HG03097 (cell line): ENCODE measurements at regions not wholly inside any gene's neighbourhood (a gene's known extent, or its start where the extent isn't known, plus 50 kb on each side); places are given as distances from the start of the nearest gene placed in this dataset.

Source experiments
- ATAC-seq: cut with Tn5 transposase; IDR thresholded peaks from one replicate; pipeline ENCODE4 v1.9.1; 2021; ENCODE audit not compliant: unreplicated experiment, low FRiP score

GRCh38 chr22:47782328-47783075 lies 1020.1 kb downstream of the TBC1D22A start:
- no peak for ATAC-seq

GRCh38 chr22:47781427-47782111 lies 1019.1 kb downstream of the TBC1D22A start:
- no peak for ATAC-seq

- ATAC-seq, result no peak
These were observed 1018.6 kb downstream of the TBC1D22A start for GRCh38 chr22:47781024-47781423.

GRCh38 chr22:47780281-47780875 lies 1017.9 kb downstream of the TBC1D22A start:
- no peak for ATAC-seq

- no peak for ATAC-seq
These were observed 1017.0 kb downstream of the TBC1D22A start for GRCh38 chr22:47779474-47779873.

GRCh38 chr22:47778160-47778658 lies 1015.8 kb downstream of the TBC1D22A start:
- ATAC-seq, result no peak

GRCh38 chr22:47777426-47777825 lies 1015.0 kb downstream of the TBC1D22A start:
- no peak for ATAC-seq

- ATAC-seq, result no peak
These were observed 1013.9 kb downstream of the TBC1D22A start for GRCh38 chr22:47776329-47776728.

GRCh38 chr22:47775686-47776085 lies 1013.2 kb downstream of the TBC1D22A start:
- no peak for ATAC-seq

- ATAC-seq, result no peak
These were observed 1012.7 kb downstream of the TBC1D22A start for GRCh38 chr22:47775191-47775590.

GRCh38 chr22:47773635-47774034 lies 1011.2 kb downstream of the TBC1D22A start:
- ATAC-seq, result no peak

- ATAC-seq, result no peak
These were observed 1010.4 kb downstream of the TBC1D22A start for GRCh38 chr22:47772864-47773263.

GRCh38 chr22:47769652-47770051 lies 1007.2 kb downstream of the TBC1D22A start:
- ATAC-seq, result no peak

- no peak for ATAC-seq
These were observed 1005.6 kb downstream of the TBC1D22A start for GRCh38 chr22:47768027-47768426.

- no peak for ATAC-seq
These were observed 1005.0 kb downstream of the TBC1D22A start for GRCh38 chr22:47767403-47767802.

GRCh38 chr22:47765757-47766156 lies 1003.3 kb downstream of the TBC1D22A start:
- no peak for ATAC-seq

- ATAC-seq, result no peak
These were observed 999.7 kb downstream of the TBC1D22A start for GRCh38 chr22:47762141-47762540.

GRCh38 chr22:47759909-47760308 lies 997.5 kb downstream of the TBC1D22A start:
- no peak for ATAC-seq

GRCh38 chr22:47757741-47758140 lies 995.3 kb downstream of the TBC1D22A start:
- no peak for ATAC-seq

GRCh38 chr22:47750086-47750485 lies 987.6 kb downstream of the TBC1D22A start:
- no peak for ATAC-seq

GRCh38 chr22:47748957-47749356 lies 986.5 kb downstream of the TBC1D22A start:
- ATAC-seq, result no peak

- ATAC-seq, result no peak
These were observed 985.8 kb downstream of the TBC1D22A start for GRCh38 chr22:47748271-47748670.
